SU-DHL-6 (cell line): ENCODE measurements at regions not wholly inside any gene's neighbourhood (a gene's known extent, or its start where the extent isn't known, plus 50 kb on each side); places are given as distances from the start of the nearest gene placed in this dataset.

Source experiments
- EZH2phosphoT487 ChIP-seq: fragments of 200-600 bp; sonication (generic), shearing (Covaris generic); conservative IDR thresholded peaks from 2 replicates; pipeline ENCODE4 v1.6.1; 2018; ENCODE audit warnings: mild to moderate bottlenecking, antibody characterized with exemption, low read length, moderate library complexity, mixed read lengths
- TF ChIP-seq, protein P1 (sequence below): fragments of 200-600 bp; sonication (generic); IDR thresholded peaks from one replicate; pipeline ENCODE4 v1.5.1; 2017; ENCODE audit warnings: antibody characterized with exemption, mild to moderate bottlenecking, low read length, moderate library complexity; ENCODE audit not compliant: insufficient read depth, poor library complexity, severe bottlenecking

DNA sequence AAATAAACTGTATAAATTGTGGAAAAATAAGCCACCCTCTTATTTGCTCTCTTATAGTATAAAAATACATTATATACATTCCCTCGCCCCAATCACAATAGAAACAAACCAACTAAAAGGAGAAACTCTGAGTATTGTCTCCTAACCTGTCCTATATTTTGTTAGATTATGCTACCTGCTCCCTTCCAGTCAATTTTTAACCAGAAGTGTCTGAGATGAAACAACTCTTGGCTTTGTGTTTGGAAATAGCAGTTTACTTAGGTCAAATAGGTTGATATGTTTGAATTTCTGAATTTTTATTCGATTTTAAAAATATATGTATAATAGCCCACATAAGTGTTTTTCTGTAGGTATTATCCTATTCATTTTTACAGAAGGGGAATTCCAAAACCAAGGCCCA lies 475.0 kb upstream of the ZNF462 start:
- TF ChIP-seq, protein P1, sequence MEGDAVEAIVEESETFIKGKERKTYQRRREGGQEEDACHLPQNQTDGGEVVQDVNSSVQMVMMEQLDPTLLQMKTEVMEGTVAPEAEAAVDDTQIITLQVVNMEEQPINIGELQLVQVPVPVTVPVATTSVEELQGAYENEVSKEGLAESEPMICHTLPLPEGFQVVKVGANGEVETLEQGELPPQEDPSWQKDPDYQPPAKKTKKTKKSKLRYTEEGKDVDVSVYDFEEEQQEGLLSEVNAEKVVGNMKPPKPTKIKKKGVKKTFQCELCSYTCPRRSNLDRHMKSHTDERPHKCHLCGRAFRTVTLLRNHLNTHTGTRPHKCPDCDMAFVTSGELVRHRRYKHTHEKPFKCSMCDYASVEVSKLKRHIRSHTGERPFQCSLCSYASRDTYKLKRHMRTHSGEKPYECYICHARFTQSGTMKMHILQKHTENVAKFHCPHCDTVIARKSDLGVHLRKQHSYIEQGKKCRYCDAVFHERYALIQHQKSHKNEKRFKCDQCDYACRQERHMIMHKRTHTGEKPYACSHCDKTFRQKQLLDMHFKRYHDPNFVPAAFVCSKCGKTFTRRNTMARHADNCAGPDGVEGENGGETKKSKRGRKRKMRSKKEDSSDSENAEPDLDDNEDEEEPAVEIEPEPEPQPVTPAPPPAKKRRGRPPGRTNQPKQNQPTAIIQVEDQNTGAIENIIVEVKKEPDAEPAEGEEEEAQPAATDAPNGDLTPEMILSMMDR = no peak
- no peak for TF ChIP-seq EZH2phosphoT487
